HFFc6 (cell line): ENCODE measurements at regions not wholly inside any gene's neighbourhood (a gene's known extent, or its start where the extent isn't known, plus 50 kb on each side); places are given as distances from the start of the nearest gene placed in this dataset.

Experiments
- DNase-seq: peaks from one replicate; pipeline ENCODE4 v3.0.0-alpha.2; 2018
- H3K27ac Mint-ChIP-seq: 2 replicates; pipeline ENCODE4 v1.8.0; 2020; ENCODE audit warnings: mild to moderate bottlenecking, mixed read lengths
- H3K27me3 Mint-ChIP-seq: 2 replicates; pipeline ENCODE4 v1.8.0; 2021; ENCODE audit warnings: mild to moderate bottlenecking, moderate library complexity, mixed read lengths; ENCODE audit not compliant: insufficient read depth
- H3K36me3 Mint-ChIP-seq: 2 replicates; pipeline ENCODE4 v1.8.0; 2021; ENCODE audit warnings: low read depth, mixed read lengths
- H3K4me1 Mint-ChIP-seq: 2 replicates; pipeline ENCODE4 v1.8.0; 2020; ENCODE audit warnings: low read depth, mixed read lengths
- H3K4me3 Mint-ChIP-seq: 2 replicates; pipeline ENCODE4 v1.8.0; 2020; ENCODE audit warnings: mild to moderate bottlenecking, moderate library complexity, mixed read lengths
- H3K9me3 Mint-ChIP-seq: 2 replicates; pipeline ENCODE4 v1.8.0; 2020; ENCODE audit warnings: mild to moderate bottlenecking, mixed read lengths
- CTCF ChIP-seq: fragments of 200-600 bp; sonication (generic); IDR thresholded peaks from 2 replicates; pipeline ENCODE4 v1.5.0; 2021; ENCODE audit warnings: antibody characterized with exemption, mild to moderate bottlenecking

GRCh38 chrX:7412840-7413239, 264.9 kb upstream of the PUDP start:
- no peak for DNase-seq
- Mint-ChIP-seq H3K9me3 (no peaks in the 10 kb centered on the region), H3K27ac (no peak overlapping the region), H3K4me1 (no peaks in the 10 kb centered on the region), H3K4me3 (no peak overlapping the region), H3K36me3 (no peaks in the 10 kb centered on the region), H3K27me3 (peaks cover 1% of the 10 kb centered on the region; the same call in 1 of the 2 replicates)
- TF ChIP-seq CTCF: no peak

- Mint-ChIP-seq H3K27ac (no peak overlapping the region), H3K36me3 (no peaks in the 10 kb centered on the region), H3K4me1 (no peaks in the 10 kb centered on the region), H3K4me3 (no peak overlapping the region), H3K27me3 (no peaks in the 10 kb centered on the region; the same call in 1 of the 2 replicates), H3K9me3 (no peaks in the 10 kb centered on the region)
- DNase-seq: no peak
- TF ChIP-seq CTCF: no peak
Measured at GRCh38 chrX:7409866-7410265, 261.9 kb upstream of the PUDP start.

GRCh38 chrX:7399373-7399772, 251.4 kb upstream of the PUDP start:
- Mint-ChIP-seq H3K27me3 (no peaks in the 10 kb centered on the region; the same call in 1 of the 2 replicates), H3K4me3 (no peak overlapping the region), H3K9me3 (no peaks in the 10 kb centered on the region), H3K27ac (no peak overlapping the region), H3K4me1 (no peaks in the 10 kb centered on the region), H3K36me3 (no peaks in the 10 kb centered on the region)
- TF ChIP-seq CTCF: no peak
- DNase-seq: no peak

- TF ChIP-seq CTCF: no peak
- Mint-ChIP-seq H3K4me1 (no peaks in the 10 kb centered on the region), H3K27me3 (peaks cover 2% of the 10 kb centered on the region), H3K4me3 (no peak overlapping the region), H3K36me3 (no peaks in the 10 kb centered on the region), H3K27ac (no peak overlapping the region), H3K9me3 (no peaks in the 10 kb centered on the region)
- DNase-seq: no peak
Measured at GRCh38 chrX:7390441-7390840, 242.5 kb upstream of the PUDP start.

GRCh38 chrX:7389576-7389975, 241.6 kb upstream of the PUDP start:
- no peak for DNase-seq
- Mint-ChIP-seq H3K4me1 (no peaks in the 10 kb centered on the region), H3K4me3 (no peak overlapping the region), H3K36me3 (no peaks in the 10 kb centered on the region), H3K9me3 (no peaks in the 10 kb centered on the region), H3K27ac (no peak overlapping the region), H3K27me3 (peaks cover 2% of the 10 kb centered on the region)
- TF ChIP-seq CTCF: no peak

GRCh38 chrX:7385131-7385530, 237.2 kb upstream of the PUDP start:
- no peaks in the 10 kb centered on the region for H3K9me3 Mint-ChIP-seq
- no peak overlapping the region for H3K27ac Mint-ChIP-seq
- no peaks in the 10 kb centered on the region for H3K36me3 Mint-ChIP-seq
- no peak for TF ChIP-seq CTCF
- DNase-seq: no peak
- H3K27me3 Mint-ChIP-seq: no peaks in the 10 kb centered on the region
- H3K4me1 Mint-ChIP-seq: peaks cover 4% of the 10 kb centered on the region; the same call in 1 of the 2 replicates
- H3K4me3 Mint-ChIP-seq: no peak overlapping the region
